HL-60 (cell line): ENCODE measurements at regions not wholly inside any gene's neighbourhood (a gene's known extent, or its start where the extent isn't known, plus 50 kb on each side); places are given as distances from the start of the nearest gene placed in this dataset.

Experiments used
- GABPA ChIP-seq: IDR thresholded peaks from 2 replicates; pipeline ENCODE4 v1.6.1; 2012; ENCODE audit warnings: low read depth
- TF ChIP-seq, protein P1 (sequence below): IDR thresholded peaks from 2 replicates; pipeline ENCODE4 v1.6.1; 2012; ENCODE audit warnings: low read depth; ENCODE audit not compliant: insufficient replicate concordance
- TF ChIP-seq, protein P2 (sequence below): IDR thresholded peaks from one replicate; pipeline ENCODE4 v1.5.1; 2011; ENCODE audit warnings: low read length, control low read depth, inconsistent platforms; ENCODE audit not compliant: insufficient read depth

DNA sequence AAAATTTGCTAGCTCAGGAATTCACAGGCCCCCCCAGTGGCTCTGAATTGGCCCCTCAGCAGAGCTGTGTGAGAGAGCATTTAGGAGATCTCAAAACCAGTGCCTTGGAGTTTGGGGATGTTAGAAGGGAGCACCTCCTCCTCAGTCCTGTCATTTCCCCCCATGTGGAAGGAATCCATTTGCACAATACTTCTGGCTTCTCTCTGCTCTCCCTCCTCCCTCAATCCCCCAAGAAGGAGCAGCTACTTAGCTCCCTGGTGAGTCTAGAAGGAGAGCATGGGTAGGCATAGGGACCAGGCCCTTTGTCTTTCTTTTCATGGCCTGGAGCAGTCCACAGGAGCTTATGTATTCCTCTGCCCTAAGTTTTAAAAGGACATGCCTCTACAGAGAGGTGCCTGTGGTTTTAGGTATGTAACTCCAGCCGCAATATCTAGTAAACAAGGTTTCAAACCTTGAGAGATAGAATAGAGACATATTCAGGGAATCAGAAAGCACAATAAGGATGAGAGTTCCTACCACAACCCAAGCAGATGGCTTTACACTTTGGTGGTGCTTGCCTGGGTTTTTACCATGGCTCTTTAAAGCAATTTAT is 199.4 kb downstream of the FCRL5 start:
- TF ChIP-seq, protein P1, sequence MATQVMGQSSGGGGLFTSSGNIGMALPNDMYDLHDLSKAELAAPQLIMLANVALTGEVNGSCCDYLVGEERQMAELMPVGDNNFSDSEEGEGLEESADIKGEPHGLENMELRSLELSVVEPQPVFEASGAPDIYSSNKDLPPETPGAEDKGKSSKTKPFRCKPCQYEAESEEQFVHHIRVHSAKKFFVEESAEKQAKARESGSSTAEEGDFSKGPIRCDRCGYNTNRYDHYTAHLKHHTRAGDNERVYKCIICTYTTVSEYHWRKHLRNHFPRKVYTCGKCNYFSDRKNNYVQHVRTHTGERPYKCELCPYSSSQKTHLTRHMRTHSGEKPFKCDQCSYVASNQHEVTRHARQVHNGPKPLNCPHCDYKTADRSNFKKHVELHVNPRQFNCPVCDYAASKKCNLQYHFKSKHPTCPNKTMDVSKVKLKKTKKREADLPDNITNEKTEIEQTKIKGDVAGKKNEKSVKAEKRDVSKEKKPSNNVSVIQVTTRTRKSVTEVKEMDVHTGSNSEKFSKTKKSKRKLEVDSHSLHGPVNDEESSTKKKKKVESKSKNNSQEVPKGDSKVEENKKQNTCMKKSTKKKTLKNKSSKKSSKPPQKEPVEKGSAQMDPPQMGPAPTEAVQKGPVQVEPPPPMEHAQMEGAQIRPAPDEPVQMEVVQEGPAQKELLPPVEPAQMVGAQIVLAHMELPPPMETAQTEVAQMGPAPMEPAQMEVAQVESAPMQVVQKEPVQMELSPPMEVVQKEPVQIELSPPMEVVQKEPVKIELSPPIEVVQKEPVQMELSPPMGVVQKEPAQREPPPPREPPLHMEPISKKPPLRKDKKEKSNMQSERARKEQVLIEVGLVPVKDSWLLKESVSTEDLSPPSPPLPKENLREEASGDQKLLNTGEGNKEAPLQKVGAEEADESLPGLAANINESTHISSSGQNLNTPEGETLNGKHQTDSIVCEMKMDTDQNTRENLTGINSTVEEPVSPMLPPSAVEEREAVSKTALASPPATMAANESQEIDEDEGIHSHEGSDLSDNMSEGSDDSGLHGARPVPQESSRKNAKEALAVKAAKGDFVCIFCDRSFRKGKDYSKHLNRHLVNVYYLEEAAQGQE = no peak
- TF ChIP-seq GABPA = no peak
- TF ChIP-seq, protein P2, sequence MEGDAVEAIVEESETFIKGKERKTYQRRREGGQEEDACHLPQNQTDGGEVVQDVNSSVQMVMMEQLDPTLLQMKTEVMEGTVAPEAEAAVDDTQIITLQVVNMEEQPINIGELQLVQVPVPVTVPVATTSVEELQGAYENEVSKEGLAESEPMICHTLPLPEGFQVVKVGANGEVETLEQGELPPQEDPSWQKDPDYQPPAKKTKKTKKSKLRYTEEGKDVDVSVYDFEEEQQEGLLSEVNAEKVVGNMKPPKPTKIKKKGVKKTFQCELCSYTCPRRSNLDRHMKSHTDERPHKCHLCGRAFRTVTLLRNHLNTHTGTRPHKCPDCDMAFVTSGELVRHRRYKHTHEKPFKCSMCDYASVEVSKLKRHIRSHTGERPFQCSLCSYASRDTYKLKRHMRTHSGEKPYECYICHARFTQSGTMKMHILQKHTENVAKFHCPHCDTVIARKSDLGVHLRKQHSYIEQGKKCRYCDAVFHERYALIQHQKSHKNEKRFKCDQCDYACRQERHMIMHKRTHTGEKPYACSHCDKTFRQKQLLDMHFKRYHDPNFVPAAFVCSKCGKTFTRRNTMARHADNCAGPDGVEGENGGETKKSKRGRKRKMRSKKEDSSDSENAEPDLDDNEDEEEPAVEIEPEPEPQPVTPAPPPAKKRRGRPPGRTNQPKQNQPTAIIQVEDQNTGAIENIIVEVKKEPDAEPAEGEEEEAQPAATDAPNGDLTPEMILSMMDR = no peak
